HepG2 (cell line): ENCODE measurements at regions not wholly inside any gene's neighbourhood (a gene's known extent, or its start where the extent isn't known, plus 50 kb on each side); places are given as distances from the start of the nearest gene placed in this dataset.

ENCODE experiments used
- ATAC-seq: fragments of 200-7000 bp; cut with Tn5 transposase; 3 replicates; pipeline ENCODE4 v1.9.1; 2020; ENCODE audit warnings: mild to moderate bottlenecking, moderate library complexity
- BruUV-seq: library from RNA; stranded (reverse); fragments of 400-500 nt; replicated peaks from 2 replicates; lab custom pipeline; 2021; lab: Mats Ljungman, UMichigan
- CTCF ChIA-PET: fragments of 300-600 bp; formaldehyde crosslinking; extraction: SDS; loops from one replicate; lab custom pipeline; 2021; ENCODE audit warnings: low total read pairs, inconsistent platforms, low intra/inter-chr PET ratio; lab: Yijun Ruan, JAX
- POLR2A ChIA-PET: fragments of 350-600 bp; sonication (Branson Sonifier 250); formaldehyde crosslinking; loops from one replicate; lab custom pipeline; 2020; ENCODE audit warnings: antibody characterized with exemption, inconsistent platforms; lab: Yijun Ruan, JAX
- DNase-seq: peaks from one replicate; pipeline ENCODE4 v3.0.0-alpha.2; 2015; ENCODE audit warnings: low spot score
- FAIRE-seq: peaks from 3 replicates; lab custom pipeline; 2011; peaks lifted over from hg19 to GRCh38; lab: Jason Lieb, UNC
- H2AFZ ChIP-seq: one replicate; pipeline ENCODE4 v1.6.1; 2011; ENCODE audit warnings: low read length, inconsistent platforms
- H3K27ac ChIP-seq: fragments of 300-600 bp; 3 replicates; pipeline ENCODE4 v1.8.0; 2011; ENCODE audit warnings: mixed run types, mild to moderate bottlenecking, mixed read lengths, low read length, inconsistent platforms; ENCODE audit not compliant: insufficient read depth; ENCODE audit errors: extremely low read length
- H3K27me3 ChIP-seq, 2 experiments: fragments of 200-600 bp in 1 of 2; 2 replicates in 1 of 2; 3 replicates in 1 of 2; pipeline versions ENCODE4 v1.6.0 to v1.8.0; 2011; ENCODE audit warnings: low read length in 2 of 2, mild to moderate bottlenecking in 2 of 2, moderate library complexity in 2 of 2, inconsistent platforms in 1 of 2; ENCODE audit not compliant: insufficient read depth in 2 of 2, control insufficient read depth in 1 of 2
- H3K36me3 ChIP-seq, 2 experiments: fragments of 200-600 bp in 1 of 2; replicated peaks in 1 of 2; 2 replicates in 1 of 2; 3 replicates in 1 of 2; pipeline versions ENCODE4 v1.5.1 to v1.8.0; 2011; ENCODE audit warnings: low read length in 2 of 2, inconsistent platforms in 1 of 2; ENCODE audit not compliant: insufficient read depth in 2 of 2, control insufficient read depth in 1 of 2
- H3K4me1 ChIP-seq: 2 replicates; pipeline ENCODE4 v1.5.1; 2012; ENCODE audit warnings: low read length, inconsistent platforms; ENCODE audit not compliant: insufficient read depth
- H3K4me2 ChIP-seq: 2 replicates; pipeline ENCODE4 v1.6.0; 2011; ENCODE audit warnings: low read depth, low read length, inconsistent platforms
- H3K4me3 ChIP-seq, 3 experiments: fragments of 200-600 bp in 1 of 3; sonication (generic), shearing (Covaris generic) in 1 of 3; replicated peaks in 1 of 3; 2 replicates each; pipeline ENCODE4 v1.5.1; 2011 to 2016; ENCODE audit warnings: low read length in 3 of 3, inconsistent platforms in 2 of 3, low read depth in 2 of 3, mild to moderate bottlenecking in 2 of 3, control low read depth in 1 of 3, mixed read lengths in 1 of 3; ENCODE audit not compliant: insufficient read depth in 1 of 3
- H3K79me2 ChIP-seq: one replicate; pipeline ENCODE4 v1.6.1; 2011; ENCODE audit warnings: low read length, inconsistent platforms; ENCODE audit not compliant: insufficient read depth
- H3K9ac ChIP-seq: 2 replicates; pipeline ENCODE4 v1.6.0; 2011; ENCODE audit warnings: mild to moderate bottlenecking, low read depth, low read length, inconsistent platforms; ENCODE audit not compliant: insufficient read depth
- H3K9me3 ChIP-seq: 2 replicates; pipeline ENCODE4 v1.5.1; 2012; ENCODE audit warnings: mild to moderate bottlenecking, low read length
- H4K20me1 ChIP-seq: 2 replicates; pipeline ENCODE4 v1.6.0; 2011; ENCODE audit warnings: inconsistent platforms, mild to moderate bottlenecking, low read length, moderate library complexity; ENCODE audit not compliant: insufficient read depth
- BRF2 ChIP-seq: sonication (generic); formaldehyde crosslinking; IDR thresholded peaks from 2 replicates; pipeline ENCODE4 v1.8.1; 2022; ENCODE audit warnings: mild to moderate bottlenecking, missing genetic modification reagents
- CENPT ChIP-seq: sonication (generic); formaldehyde crosslinking; IDR thresholded peaks from 2 replicates; pipeline ENCODE4 v1.8.0; 2022; ENCODE audit warnings: low read depth, mild to moderate bottlenecking, moderate library complexity, missing genetic modification reagents
- GATAD2A ChIP-seq: IDR thresholded peaks from 2 replicates; pipeline ENCODE4 v1.6.1; 2016
- HOXA5 ChIP-seq: sonication (generic); formaldehyde crosslinking; IDR thresholded peaks from 2 replicates; pipeline ENCODE4 v1.4.0; 2020; ENCODE audit warnings: missing genetic modification reagents
- MAFG ChIP-seq: sonication (generic); formaldehyde crosslinking; IDR thresholded peaks from 2 replicates; pipeline ENCODE4 v1.5.1; 2020; ENCODE audit warnings: mild to moderate bottlenecking, missing genetic modification reagents
- NFRKB ChIP-seq: fragments of 450-650 bp; IDR thresholded peaks from 2 replicates; pipeline ENCODE4 v1.6.1; 2017
- NR1H2 ChIP-seq: sonication (generic); formaldehyde crosslinking; IDR thresholded peaks from 2 replicates; pipeline ENCODE4 v1.8.1; 2022; ENCODE audit warnings: low read depth, missing genetic modification reagents, borderline replicate concordance
- RELA ChIP-seq: sonication (generic); formaldehyde crosslinking; IDR thresholded peaks from 2 replicates; pipeline ENCODE4 v1.4.0; 2020; ENCODE audit warnings: missing genetic modification reagents
- ZBTB33 ChIP-seq: sonication (generic); formaldehyde crosslinking; IDR thresholded peaks from 2 replicates; pipeline ENCODE4 v1.4.0; 2020; ENCODE audit warnings: missing genetic modification reagents
- ZNF510 ChIP-seq: sonication (generic); formaldehyde crosslinking; IDR thresholded peaks from 2 replicates; pipeline ENCODE4 v1.4.0; 2020; ENCODE audit warnings: low read depth, mild to moderate bottlenecking, missing genetic modification reagents
- ZNF672 ChIP-seq: sonication (generic); formaldehyde crosslinking; IDR thresholded peaks from 2 replicates; pipeline ENCODE4 v1.8.1; 2022; ENCODE audit warnings: missing genetic modification reagents
- WGBS: methylation state at CpG from one replicate; pipeline ENCODE4 v1.1.6; 2017; ENCODE audit warnings: low lambda C conversion rate; 5-methylcytosine and 5-hydroxymethylcytosine counted together
- in situ Hi-C: cut with HindIII; loops from 2 replicates; pipeline ENCODE4 v1.10.0; 2017; ENCODE audit warnings: low pct_unique_long_range_greater_than_20kb; ENCODE audit not compliant: extremely low pct_ligation_motif_present
- intact Hi-C: fragments of 100-400 bp; cut with micrococcal nuclease; formaldehyde crosslinking; loops from one replicate; pipeline ENCODE4 v1.10.0; 2022; ENCODE audit not compliant: unreplicated experiment

GRCh38 chr3:152079980-152080379, 188.7 kb upstream of the MBNL1 start:
- no peaks in the 10 kb centered on the region for H3K4me1 ChIP-seq
- no peaks in the 10 kb centered on the region for H3K9me3 ChIP-seq
- H4K20me1 ChIP-seq, result no peaks in the 10 kb centered on the region
- H3K79me2 ChIP-seq, result no peaks in the 10 kb centered on the region
- H2AFZ ChIP-seq, result no peak overlapping the region
- in situ Hi-C loops, result no loop called here
- H3K4me2 ChIP-seq, result no peak overlapping the region
- intact Hi-C loops, result no loop called here
- H3K27me3 ChIP-seq, result no peaks in the 10 kb centered on the region
- ChIA-PET POLR2A (no interaction called here), CTCF (no interaction called here)
- ATAC-seq (no peak), DNase-seq (no peak), FAIRE-seq (no peak)
- no peaks in the 10 kb centered on the region for H3K36me3 ChIP-seq
- no peak overlapping the region for H3K27ac ChIP-seq
- WGBS, result no CpG with 5 or more reads among the region's 2 CpGs
- no TSS peak for BruUV-seq
- no peak overlapping the region for H3K4me3 ChIP-seq
- no peak for TF ChIP-seq NFRKB
- H3K9ac ChIP-seq, result no peak overlapping the region

GRCh38 chr3:152083135-152083534, 185.6 kb upstream of the MBNL1 start:
- Histone ChIP-seq H3K4me2 (no peak overlapping the region), H3K27me3 (no peaks in the 10 kb centered on the region), H2AFZ (no peak overlapping the region), H3K9me3 (no peaks in the 10 kb centered on the region), H3K9ac (no peak overlapping the region), H3K27ac (no peak overlapping the region), H4K20me1 (no peaks in the 10 kb centered on the region), H3K4me3 (no peak overlapping the region), H3K36me3 (no peaks in the 10 kb centered on the region), H3K4me1 (no peaks in the 10 kb centered on the region), H3K79me2 (no peaks in the 10 kb centered on the region)
- ChIA-PET POLR2A (no interaction called here), CTCF (no interaction called here)
- ATAC-seq (no peak), FAIRE-seq (no peak), DNase-seq (no peak)
- TF ChIP-seq NR1H2 (no peak), BRF2 (CRISPR knock-in tag) (no peak), GATAD2A (CRISPR knock-in tag) (no peak), CENPT (CRISPR knock-in tag) (no peak), HOXA5 (no peak), MAFG (CRISPR knock-in tag) (no peak), ZBTB33 (CRISPR knock-in tag) (no peak), RELA (CRISPR knock-in tag) (no peak), ZNF510 (CRISPR knock-in tag) (no peak), ZNF672 (CRISPR knock-in tag) (no peak)
- in situ Hi-C loops, result no loop called here
- intact Hi-C loops, result no loop called here
- 0% methylated on average over 2 of the region's 2 CpGs for WGBS
- no TSS peak for BruUV-seq
